ENCODE measurements at regions not wholly inside any gene's neighbourhood (a gene's known extent, or its start where the extent isn't known, plus 50 kb on each side); places are given as distances from the start of the nearest gene placed in this dataset.
A peak's percentile ranks its signal among the peaks of the same experiment; 100 is the strongest.

DNA sequence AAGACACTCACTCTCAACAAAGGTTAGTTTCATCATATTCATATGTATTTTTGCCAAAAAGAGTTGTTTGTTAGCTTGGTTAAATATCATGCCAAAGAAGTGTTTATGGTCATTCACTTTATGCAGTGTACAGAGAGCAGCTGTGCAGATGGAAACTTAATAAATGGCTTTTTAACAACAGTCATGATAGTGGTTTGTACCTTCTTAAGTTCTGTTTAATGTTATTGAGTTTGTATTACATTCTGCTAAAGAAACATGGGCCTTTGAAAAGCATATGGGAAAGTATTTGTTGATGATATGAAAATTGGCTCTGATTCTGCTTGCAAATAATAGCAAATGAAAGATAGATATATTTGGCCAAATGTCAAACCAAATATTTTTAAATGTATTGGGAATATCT is 607.3 kb downstream of the NCAM2 start:
- DNase-seq: peak; percentile 33 to 85 (median 51)

DNA sequence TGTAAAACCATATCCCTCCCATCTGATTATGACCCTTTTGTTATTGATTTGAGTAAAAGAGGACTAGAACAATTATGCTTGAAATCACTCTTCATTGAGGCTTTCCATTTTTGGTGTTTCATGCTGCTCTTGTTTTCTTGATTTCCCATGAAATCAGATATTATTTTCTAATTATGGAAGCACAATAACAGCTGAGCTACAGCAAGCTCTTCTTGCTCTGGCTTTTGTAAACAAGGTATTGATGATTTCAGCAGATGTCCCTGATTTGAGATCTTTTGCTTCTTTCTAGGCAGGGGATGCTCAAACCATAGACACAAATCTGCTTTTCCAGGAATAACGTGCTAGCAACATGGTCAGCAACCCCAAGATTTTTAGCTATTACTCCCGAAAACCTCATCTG is 607.8 kb downstream of the NCAM2 start:
- peak; percentile 27 to 82 (median 38) for DNase-seq

DNA sequence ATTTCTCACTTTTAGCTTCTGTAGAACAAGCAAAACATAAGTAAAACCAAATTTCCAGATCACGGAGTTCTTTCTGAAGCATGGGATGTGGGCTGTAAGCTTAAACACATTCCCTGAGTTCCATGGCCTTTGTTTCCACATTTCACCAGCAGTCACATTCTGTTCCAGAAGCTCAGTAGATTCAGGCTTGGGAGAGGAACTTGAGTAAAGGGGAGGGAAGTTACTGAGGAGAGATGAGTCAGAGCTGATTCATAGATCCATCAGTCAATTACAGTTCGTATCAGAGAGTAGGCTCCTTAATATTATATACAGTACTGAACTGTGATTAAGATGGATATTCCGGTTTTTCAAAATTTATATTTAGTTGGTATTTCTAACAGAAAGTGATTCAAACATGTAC is 614.3 kb downstream of the NCAM2 start:
- DNase-seq: peak in 1 of 3 donors; percentile 75

DNA sequence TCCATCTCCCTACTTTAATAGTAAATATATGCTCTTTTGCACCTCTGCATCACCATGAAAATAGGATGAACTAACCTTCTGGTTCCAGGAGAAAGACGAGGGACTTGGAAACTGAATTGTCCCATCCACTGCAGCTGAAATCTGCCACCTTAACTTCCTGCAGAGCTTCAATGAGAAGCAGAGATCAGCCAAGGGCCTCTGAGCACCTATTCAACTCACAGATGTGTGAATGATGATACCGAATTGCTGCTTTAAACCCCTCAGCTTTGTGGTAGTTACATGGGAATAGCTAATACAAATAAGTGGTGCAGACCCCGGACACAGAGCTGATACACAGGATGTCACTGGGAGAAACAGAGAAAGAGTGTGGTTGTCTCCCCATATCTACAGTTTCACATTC is 616.8 kb downstream of the NCAM2 start:
- DNase-seq: no peak

DNA sequence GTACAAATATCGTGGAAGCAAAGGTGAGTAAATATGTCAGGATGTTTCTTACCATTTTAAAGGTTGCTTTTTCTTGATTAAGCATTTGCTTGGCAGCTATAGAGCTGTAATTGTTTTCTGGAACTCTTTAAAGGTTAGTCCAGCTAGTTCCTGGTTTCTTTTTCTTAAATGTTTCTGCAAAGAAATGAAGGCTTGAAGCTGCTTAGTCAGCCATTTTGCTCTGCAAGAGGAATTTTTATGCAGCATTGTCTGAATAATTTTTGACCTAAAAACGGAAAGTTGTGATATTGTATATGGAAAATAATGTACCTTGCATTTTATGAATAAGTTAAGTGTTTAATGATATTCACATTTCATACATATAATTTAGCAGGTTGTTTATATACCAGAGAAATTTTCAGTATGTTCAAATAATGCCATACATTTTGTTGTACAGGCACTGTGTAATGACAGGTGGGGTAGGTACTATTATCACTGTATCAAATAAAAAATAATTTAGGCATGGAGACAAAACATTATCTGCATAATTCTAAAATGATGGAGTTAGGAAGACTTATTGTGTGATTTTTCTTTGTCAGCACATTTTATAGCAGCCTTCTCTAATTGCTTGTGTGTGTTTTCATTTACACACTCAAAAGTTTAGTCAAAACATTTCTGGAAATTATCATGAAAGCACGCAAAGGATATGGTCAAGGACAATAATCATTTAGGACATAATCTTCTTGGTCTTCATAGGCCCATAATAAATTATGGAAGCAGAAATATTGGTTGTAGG is 624.4 kb downstream of the NCAM2 start:
- no peak for DNase-seq

DNA sequence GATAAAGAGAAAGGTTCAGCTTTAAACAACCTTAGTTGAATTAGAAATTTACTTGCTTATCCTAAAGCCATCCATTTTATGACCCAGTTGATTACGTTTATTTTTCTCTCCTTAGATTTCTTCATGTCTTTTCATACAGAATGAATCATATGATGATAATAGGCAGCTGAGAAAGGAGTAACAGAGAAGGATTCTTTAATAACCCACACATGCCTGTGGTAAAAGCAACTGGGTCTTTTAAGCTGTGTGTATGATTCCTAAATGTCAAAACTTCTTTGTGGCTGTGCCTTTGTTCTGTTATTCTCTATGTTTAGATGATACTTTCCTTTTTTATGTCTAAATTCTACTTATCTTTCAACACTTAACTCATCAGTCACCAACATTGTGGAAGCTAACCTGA is 626.5 kb downstream of the NCAM2 start:
- DNase-seq: peak in 1 of 3 donors; percentile 22

DNA sequence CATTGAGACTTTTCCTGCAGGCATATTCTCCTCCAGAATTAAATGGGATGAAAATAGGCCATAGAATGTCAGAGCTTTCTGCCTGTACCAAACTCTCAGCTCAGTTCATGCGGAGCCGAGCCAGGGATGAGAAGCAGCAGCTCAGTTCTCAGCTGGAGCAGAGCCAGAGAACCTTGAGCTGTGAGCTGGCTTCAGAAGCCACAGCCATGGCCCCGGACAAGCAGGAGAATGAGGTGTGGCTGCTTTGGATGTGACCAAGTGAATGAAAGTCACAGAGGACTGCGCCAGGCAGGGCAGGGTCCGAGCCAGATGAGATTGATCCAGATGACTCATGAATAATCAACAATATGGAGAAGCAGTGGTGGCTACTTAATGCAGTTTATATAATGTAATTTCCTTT is 633.8 kb downstream of the NCAM2 start:
- peak in 2 of 3 donors; percentile 3 to 9 for DNase-seq

DNA sequence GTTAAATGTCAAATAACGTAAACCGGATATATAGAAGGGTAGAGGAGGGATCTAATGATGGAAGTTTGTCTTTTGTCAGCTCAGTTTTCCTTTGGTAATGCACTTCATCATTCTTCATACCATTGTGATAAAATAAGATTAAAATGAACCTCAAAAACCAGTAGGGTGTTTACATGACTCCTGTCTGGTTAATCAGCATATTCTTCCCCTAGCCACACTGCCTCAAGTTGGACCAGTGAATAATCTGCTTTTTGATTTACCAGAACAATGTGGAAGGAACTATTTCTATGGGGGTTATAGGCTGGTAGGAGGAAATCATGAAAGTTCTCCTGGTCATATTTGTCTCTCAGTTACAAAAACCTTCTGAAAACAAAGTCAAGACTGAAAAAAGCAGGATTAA is 634.7 kb downstream of the NCAM2 start:
- no peak for DNase-seq

DNA sequence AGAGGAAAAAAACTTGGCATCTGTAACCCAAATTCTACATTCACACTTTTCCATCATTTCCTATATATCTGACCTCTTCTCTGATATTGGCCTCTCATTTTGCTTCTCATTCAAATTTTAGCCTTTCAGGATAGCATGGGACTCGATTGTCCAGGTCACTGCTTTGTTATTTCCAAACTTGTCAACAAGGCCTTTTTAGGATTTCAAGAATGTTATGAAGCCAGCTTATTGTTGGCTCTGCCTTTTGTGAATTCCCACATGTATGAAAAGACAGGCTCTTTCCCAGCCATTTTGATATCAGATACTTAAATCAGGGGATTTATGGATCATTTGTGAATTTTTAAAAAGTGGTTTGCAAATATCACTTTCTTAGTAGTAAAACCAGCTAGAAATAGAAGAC is 663.5 kb downstream of the NCAM2 start:
- peak in 2 of 3 donors; percentile 25 to 59 for DNase-seq

DNA sequence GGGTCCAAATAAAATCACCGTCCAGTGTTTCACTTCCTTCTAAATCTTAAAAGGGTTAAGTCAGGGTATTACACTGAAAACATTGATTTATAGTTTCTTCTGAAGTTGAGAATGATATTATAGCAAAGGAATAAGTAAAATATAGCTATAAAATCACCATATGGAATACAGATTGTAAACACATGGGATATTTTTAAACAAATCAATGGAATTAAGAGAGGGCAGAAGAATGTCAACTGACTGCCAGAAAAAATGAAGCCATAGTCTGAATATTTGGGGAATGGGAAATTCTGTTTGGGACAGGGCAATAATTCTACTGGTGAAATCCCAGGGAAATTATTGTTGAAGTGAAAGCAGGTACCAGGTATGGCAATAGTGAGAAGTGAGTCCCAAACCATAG is 664.6 kb downstream of the NCAM2 start:
- peak in 2 of 3 donors; percentile 4 to 47 for DNase-seq

DNA sequence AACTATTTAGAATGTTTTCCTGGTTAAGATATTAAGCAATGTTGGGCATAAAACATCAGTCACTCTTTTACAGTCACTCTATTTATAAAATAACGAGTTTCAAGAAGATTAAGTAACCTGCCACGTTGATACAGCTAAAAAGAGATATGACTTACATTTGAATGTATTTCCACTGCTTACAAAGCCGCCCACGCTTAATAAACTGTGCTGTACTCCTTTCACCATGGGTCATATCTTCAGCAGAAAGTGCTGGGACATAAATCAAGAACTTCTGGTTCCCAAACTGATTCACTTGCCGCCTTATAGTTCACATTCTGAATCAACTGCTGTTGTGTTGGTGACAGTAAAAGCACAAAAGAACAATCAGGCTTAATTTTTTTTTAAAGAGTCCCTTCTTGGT is 666.7 kb downstream of the NCAM2 start:
- no peak for DNase-seq

DNA sequence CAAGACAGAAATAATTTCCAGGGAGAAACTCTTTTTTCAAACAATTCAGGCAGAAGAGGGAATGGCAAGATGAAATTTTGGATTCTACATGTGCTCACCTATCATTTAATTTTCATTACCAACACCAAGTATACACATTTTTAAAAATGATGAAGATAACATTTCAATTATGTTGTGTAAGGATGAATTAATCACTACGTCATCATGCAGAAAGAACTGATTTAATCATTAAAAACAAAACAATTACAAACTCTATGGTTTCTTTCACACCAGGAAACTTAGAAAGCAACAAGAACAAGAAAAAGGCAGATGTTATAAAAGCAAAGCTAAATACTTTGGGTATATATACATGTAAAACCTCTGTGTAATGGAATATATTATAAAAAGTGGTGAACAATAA is 668.5 kb downstream of the NCAM2 start:
- DNase-seq: no peak

DNA sequence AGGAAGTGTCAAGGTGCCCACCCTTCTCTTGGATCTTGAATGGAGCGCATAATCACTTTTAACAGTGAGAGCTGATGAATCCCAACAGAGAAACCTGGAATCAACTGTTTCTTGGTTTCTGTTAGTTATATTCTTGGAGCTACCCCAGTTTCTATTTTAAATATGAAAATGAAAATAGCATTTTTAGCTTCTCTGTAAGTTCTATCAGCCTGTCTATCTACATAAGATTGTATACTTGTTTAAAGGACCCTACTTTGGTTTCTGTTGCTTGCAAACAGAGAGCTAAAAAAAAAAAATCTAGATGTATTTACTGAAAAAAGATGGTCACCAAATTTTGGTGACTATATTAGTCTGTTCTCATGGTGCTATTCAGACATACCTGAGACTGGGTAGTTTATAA is 670.0 kb downstream of the NCAM2 start:
- no peak for DNase-seq

DNA sequence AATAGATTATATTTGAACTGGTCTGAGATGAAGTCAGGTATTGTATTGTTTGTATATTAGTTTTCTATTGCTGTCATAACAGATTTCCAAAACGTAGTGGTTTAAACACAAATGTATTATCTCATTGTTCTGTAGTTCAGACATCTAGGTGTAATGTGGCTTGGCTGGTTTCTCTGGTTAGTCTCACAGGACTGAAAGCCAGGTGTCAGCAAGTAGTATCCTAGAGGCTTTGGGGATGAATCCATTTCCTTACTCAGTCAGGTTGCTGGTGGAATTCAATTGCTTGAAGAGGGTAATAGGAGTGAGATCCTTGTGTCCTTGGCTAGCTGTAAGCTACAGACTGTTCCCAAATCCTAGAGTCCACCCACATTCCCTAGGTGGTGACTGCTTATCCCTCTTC is 675.8 kb downstream of the NCAM2 start:
- no peak for DNase-seq

DNA sequence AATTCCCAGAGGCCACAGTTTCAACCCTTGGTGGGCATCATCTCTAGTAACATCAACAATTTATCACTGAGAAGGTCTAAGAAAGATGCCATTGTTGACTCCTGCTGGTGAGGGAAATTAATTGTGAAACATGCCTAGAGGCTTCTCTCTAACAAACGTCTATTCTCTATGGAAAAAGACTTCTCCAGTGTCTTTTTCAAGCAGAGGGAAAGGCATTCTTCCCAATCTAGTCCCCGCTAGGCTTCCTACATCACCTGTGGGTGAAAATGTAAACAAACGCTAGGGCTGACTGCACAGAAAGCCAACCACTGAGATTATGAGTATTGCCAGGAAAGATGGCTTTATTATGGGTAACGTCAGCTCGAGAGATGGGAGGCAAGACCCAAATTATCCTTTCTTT is 677.4 kb downstream of the NCAM2 start:
- DNase-seq: no peak

DNA sequence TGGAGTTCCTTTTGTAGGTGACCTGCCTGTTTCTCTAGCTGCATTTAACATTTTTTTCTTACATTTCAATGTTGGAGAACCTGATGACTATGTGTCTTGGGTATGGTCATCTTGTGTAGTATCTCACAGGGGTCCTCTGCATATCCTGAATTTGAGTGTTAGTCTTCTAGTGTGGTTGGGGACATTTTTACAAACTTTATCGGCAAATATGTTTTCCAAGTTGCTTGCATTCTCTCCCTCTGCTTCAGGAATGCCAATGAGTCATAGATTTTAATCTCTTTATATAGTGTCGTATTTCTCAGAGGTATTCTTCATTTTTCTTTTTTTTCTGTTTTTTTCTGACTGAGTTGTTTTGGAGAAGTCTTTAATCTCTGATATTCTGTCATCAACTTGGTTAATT is 684.0 kb downstream of the NCAM2 start:
- no peak for DNase-seq

DNA sequence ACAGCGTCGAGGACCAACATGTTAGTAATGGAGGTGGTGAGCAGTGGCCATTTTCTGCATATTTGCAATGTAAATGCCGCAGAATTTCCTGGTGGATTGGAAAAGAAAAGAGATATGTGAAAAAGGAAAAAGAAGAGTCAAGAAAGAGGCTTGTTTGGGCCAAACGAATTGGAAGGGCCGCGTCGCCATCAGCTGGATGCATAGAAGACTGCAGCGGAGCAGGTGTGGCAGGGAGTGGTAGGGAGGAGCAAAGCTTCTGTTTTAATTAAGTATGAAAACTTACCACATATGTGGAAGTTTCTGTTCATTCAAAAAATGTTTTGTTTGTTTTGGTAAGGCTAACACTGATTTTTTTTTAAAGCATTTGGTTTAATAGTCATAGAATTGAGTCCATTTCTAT is 690.7 kb downstream of the NCAM2 start:
- no peak for DNase-seq

DNA sequence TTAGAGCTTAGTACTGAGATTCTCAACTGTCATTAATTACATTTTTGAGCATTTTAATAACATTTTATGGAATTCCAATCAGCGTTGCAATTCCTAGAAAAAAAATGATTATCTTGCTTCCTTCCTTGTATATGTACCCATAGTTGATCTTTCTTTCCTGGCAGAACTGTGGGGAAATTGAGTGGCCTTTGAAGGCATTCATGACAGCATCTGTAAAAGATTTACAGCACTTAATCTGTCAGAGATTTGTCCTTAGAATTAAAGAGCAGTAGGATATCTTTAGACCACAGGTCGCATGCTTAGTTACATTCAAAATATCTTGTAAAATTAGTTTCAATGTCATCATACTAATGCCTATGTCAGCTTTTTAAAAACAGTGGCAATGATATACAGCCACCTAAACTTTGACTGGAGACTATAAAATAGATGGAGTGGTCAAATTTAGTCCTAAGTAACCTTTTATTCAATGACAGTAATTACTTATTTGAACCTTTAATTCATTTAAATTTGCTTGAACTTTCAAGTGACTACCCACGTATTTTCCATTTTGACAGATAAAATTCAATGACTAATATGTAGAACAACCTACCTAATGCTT is 692.0 kb downstream of the NCAM2 start:
- DNase-seq: no peak

DNA sequence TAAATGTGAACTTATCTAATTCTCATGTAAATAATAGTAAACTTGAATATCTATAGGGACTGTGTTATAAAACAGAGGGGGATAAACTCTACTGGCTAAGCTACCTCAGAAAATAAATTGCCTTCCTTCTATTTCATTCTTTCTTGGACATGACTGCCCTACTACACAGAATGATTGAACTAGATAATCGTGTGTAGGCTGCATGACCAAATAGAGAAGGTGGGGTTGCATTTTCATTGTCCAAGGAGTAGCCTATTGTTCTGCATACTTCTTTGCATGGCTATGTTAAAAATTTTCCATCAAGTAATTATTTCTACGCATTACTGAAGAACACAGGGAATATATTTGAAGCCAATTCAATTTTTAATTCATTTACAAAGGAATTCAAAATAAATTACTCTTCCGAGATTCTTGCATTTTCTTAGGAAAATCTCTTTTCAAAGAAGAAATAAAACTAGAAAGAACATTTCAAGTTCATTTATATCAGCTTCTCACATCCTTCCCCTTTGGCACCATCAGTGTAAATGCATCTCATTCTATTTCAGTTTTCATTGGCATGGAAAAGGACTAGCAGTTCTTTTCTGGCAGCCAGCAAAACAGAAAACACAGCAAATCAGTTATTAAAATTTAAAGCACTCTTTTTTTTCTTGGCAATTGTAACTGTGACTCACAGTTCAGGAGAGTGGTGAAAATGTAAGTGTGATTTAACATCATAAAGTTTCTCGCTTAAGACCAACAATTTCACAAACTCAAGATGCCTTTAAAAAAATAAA is 714.7 kb downstream of the NCAM2 start:
- peak; percentile 41 to 73 (median 69) for DNase-seq

DNA sequence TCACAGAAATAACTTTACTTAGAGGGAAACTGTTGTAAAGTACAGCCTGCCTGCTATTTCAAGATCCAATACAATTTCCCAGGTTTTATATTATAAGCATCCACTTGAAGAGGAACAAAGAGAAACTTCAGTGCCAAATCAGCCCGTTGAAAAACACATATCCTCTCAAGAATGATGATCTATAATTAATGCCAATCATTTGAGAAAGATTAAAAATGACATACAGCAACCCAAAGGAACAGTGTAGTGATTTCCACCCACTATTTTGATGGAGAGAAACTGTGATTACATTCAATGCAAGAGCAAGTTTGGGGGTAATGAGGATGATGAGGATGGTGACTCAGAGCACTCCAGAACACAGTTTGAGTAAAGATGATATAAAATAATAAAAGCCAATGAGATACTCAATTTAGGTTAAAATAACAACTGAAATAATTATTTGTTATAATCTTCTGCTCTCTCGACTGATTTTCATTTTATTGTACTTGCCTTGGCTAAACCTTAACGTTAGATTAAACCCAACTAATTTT is 715.5 kb downstream of the NCAM2 start:
- no peak for DNase-seq

DNA sequence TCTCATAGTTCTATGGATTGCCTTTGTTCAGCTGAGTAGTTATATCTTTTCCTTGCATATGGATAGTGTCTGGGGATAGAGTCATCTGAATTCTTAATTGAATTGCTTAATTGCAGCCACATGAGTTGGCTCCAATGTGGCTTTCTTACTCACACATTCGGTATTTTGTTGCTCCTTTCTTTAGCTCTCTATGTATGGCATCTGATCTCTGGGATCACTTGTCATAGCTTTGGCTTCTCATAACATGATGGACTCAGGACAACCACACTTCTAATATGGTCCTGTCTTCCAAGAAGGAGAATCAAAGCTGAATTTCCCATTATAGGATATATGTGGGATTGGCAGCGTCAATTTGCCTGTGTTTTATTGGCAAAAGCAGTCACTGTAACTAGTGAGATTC is 716.2 kb downstream of the NCAM2 start:
- peak in 2 of 3 donors; percentile 24 to 89 for DNase-seq

DNA sequence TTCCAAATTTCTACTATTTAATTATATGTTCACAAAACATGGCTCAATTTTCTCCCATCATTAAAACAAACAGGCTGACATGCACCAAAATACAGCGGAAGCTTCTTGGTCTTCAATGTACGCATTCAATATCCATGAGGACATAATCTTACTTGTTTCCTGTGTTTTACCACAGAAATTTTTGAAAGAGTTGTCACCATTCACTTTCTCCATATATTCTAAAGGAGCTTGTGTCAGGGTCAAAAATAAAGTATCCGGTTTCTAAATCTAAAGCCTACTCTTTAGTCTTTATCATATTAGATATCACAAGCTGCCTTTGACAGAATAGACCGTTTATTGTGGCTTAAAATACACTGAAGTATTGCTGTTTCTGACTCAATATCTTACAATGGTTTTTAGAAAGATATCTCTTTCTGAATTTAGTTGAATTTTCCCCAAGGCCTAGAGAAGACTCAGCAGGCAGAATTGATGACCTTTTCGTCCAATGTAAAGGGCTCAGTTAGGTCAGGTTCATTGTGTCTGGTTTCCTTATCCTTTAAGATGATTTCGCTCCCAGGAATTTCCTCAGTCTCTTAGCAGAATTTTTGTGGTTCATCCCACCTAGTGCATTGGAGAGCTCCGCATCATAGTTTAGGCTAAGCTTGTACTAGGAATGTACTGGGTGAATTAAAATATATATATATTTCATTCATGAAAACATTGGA is 717.2 kb downstream of the NCAM2 start:
- DNase-seq: peak in 1 of 3 donors; percentile 92

Measured in muscle of back (tissue), 3 donors.